H9 (cell line): ENCODE measurements at regions not wholly inside any gene's neighbourhood (a gene's known extent, or its start where the extent isn't known, plus 50 kb on each side); places are given as distances from the start of the nearest gene placed in this dataset.
A peak's percentile ranks its signal among the peaks of the same experiment; 100 is the strongest.

Source experiments
- DNase-seq: peaks from one replicate; pipeline ENCODE4 v3.0.0-alpha.2; 2017
- H2AFZ ChIP-seq: one replicate; pipeline ENCODE4 v1.6.1; 2013; ENCODE audit warnings: mild to moderate bottlenecking, low read length, control low read depth, moderate library complexity
- H2AK5ac ChIP-seq: 2 replicates; pipeline ENCODE4 v1.6.1; 2013; ENCODE audit warnings: low read length, control low read depth, mixed read lengths; ENCODE audit not compliant: insufficient read length
- H2BK120ac ChIP-seq: one replicate; pipeline ENCODE4 v1.6.1; 2013; ENCODE audit warnings: low read depth, mild to moderate bottlenecking, low read length, control low read depth, inconsistent platforms; ENCODE audit not compliant: poor library complexity, severe bottlenecking
- H2BK12ac ChIP-seq: 2 replicates; pipeline ENCODE4 v1.6.1; 2013; ENCODE audit warnings: low read length, control low read depth, mixed read lengths, low read depth; ENCODE audit not compliant: insufficient read length
- H2BK15ac ChIP-seq: 2 replicates; pipeline ENCODE4 v1.6.1; 2013; ENCODE audit warnings: low read depth, low read length, control low read depth
- H2BK20ac ChIP-seq: one replicate; pipeline ENCODE4 v1.6.1; 2013; ENCODE audit warnings: low read depth, mild to moderate bottlenecking, low read length, control low read depth, inconsistent platforms; ENCODE audit not compliant: poor library complexity, severe bottlenecking
- H2BK5ac ChIP-seq: 2 replicates; pipeline ENCODE4 v1.6.1; 2013; ENCODE audit warnings: low read length, control low read depth, mixed read lengths; ENCODE audit not compliant: insufficient read length
- H3K14ac ChIP-seq: 2 replicates; pipeline ENCODE4 v1.6.1; 2013; ENCODE audit warnings: low read length, control low read depth; ENCODE audit not compliant: insufficient read depth
- H3K18ac ChIP-seq: 2 replicates; pipeline ENCODE4 v1.6.1; 2013; ENCODE audit warnings: low read depth, mild to moderate bottlenecking, mixed read lengths, low read length, control low read depth; ENCODE audit not compliant: insufficient read length
- H3K23ac ChIP-seq: 2 replicates; pipeline ENCODE4 v1.6.1; 2013; ENCODE audit warnings: low read length, control low read depth, mixed read lengths, low read depth; ENCODE audit not compliant: insufficient read length
- H3K23me2 ChIP-seq: 2 replicates; pipeline ENCODE4 v1.6.1; 2013; ENCODE audit warnings: low read depth, mild to moderate bottlenecking, mixed read lengths, low read length, control low read depth; ENCODE audit not compliant: insufficient read length, poor library complexity, severe bottlenecking
- H3K27ac ChIP-seq: 2 replicates; pipeline ENCODE4 v1.5.1; 2013; ENCODE audit warnings: low read length, control low read depth, mixed read lengths, low read depth; ENCODE audit not compliant: insufficient read length
- H3K27me3 ChIP-seq: 2 replicates; pipeline ENCODE4 v1.6.1; 2013; ENCODE audit warnings: low read length, control low read depth, inconsistent platforms; ENCODE audit not compliant: insufficient read depth
- H3K4ac ChIP-seq: 2 replicates; pipeline ENCODE4 v1.6.1; 2013; ENCODE audit warnings: low read depth, mild to moderate bottlenecking, control low read depth, inconsistent platforms, low read length, moderate library complexity
- H3K4me1 ChIP-seq: 2 replicates; pipeline ENCODE4 v1.6.1; 2013; ENCODE audit warnings: low read length, control low read depth, inconsistent platforms; ENCODE audit not compliant: insufficient read depth
- H3K4me2 ChIP-seq: 2 replicates; pipeline ENCODE4 v1.6.1; 2013; ENCODE audit warnings: low read length, control low read depth, mixed read lengths; ENCODE audit not compliant: insufficient read length, insufficient read depth
- H3K56ac ChIP-seq: 2 replicates; pipeline ENCODE4 v1.6.1; 2013; ENCODE audit warnings: low read depth, mild to moderate bottlenecking, mixed read lengths, low read length, control low read depth; ENCODE audit not compliant: insufficient read length
- H3K79me1 ChIP-seq: 2 replicates; pipeline ENCODE4 v1.6.1; 2013; ENCODE audit warnings: low read depth, mild to moderate bottlenecking, moderate library complexity, low read length, control low read depth, inconsistent platforms; ENCODE audit not compliant: insufficient read depth, poor library complexity, severe bottlenecking
- H3K79me2 ChIP-seq: 2 replicates; pipeline ENCODE4 v1.6.1; 2013; ENCODE audit warnings: low read length, control low read depth, inconsistent platforms; ENCODE audit not compliant: insufficient read depth
- H3K9ac ChIP-seq: 2 replicates; pipeline ENCODE4 v1.6.1; 2013; ENCODE audit warnings: low read length, control low read depth, mixed read lengths; ENCODE audit not compliant: insufficient read length; ENCODE audit errors: extremely low read depth
- H3K9me3 ChIP-seq: one replicate; pipeline ENCODE4 v1.6.1; 2013; ENCODE audit warnings: low read depth, low read length, inconsistent platforms; ENCODE audit not compliant: control insufficient read depth
- H3T11ph ChIP-seq: one replicate; pipeline ENCODE4 v1.6.1; 2013; ENCODE audit warnings: mild to moderate bottlenecking, low read length, control low read depth, inconsistent platforms
- H4K20me1 ChIP-seq: one replicate; pipeline ENCODE4 v1.6.1; 2013; ENCODE audit not compliant: control insufficient read depth, insufficient read length, insufficient read depth
- H4K5ac ChIP-seq: 2 replicates; pipeline ENCODE4 v1.6.1; 2013; ENCODE audit warnings: low read depth, mild to moderate bottlenecking, mixed read lengths, low read length, control low read depth; ENCODE audit not compliant: insufficient read length
- H4K8ac ChIP-seq: replicated peaks from 2 replicates; pipeline ENCODE4 v1.6.1; 2013; ENCODE audit warnings: low read length, control low read depth, mixed read lengths, low read depth; ENCODE audit not compliant: insufficient read length
- H4K91ac ChIP-seq: 2 replicates; pipeline ENCODE4 v1.6.1; 2013; ENCODE audit warnings: low read depth, mild to moderate bottlenecking, moderate library complexity, mixed read lengths, low read length, control low read depth; ENCODE audit not compliant: insufficient read length
- H3K27ac Mint-ChIP-seq, 3 experiments: 2 replicates in 2 of 3; 3 replicates in 1 of 3; pipeline ENCODE4 v1.8.0; 2020 to 2021; ENCODE audit warnings: mixed read lengths in 3 of 3, mild to moderate bottlenecking in 1 of 3, moderate library complexity in 1 of 3
- H3K27me3 Mint-ChIP-seq: 2 replicates; pipeline ENCODE4 v1.8.0; 2021; ENCODE audit warnings: low read depth, mild to moderate bottlenecking, moderate library complexity, mixed read lengths
- H3K36me3 Mint-ChIP-seq, 3 experiments: 2 replicates in 2 of 3; 3 replicates in 1 of 3; pipeline ENCODE4 v1.8.0; 2020 to 2021; ENCODE audit warnings: low read depth in 3 of 3, mixed read lengths in 3 of 3; ENCODE audit not compliant: insufficient read depth in 1 of 3
- H3K4me1 Mint-ChIP-seq, 2 experiments: 2 replicates each; pipeline ENCODE4 v1.8.0; 2020; ENCODE audit warnings: mixed read lengths in 2 of 2
- H3K4me3 Mint-ChIP-seq, 2 experiments: 2 replicates in 1 of 2; 3 replicates in 1 of 2; pipeline ENCODE4 v1.8.0; 2020 to 2021; ENCODE audit warnings: mild to moderate bottlenecking in 2 of 2, mixed read lengths in 2 of 2, moderate library complexity in 1 of 2
- H3K9me3 Mint-ChIP-seq, 2 experiments: 2 replicates in 1 of 2; 3 replicates in 1 of 2; pipeline ENCODE4 v1.8.0; 2020; ENCODE audit warnings: mild to moderate bottlenecking in 2 of 2, mixed read lengths in 2 of 2, moderate library complexity in 1 of 2
- CTCF ChIP-seq: fragments of 200-600 bp; sonication (generic); conservative IDR thresholded peaks from 3 replicates; pipeline ENCODE4 v1.8.0; 2021; ENCODE audit warnings: antibody characterized with exemption, mild to moderate bottlenecking
- WGBS: extraction: QIAGEN DNeasy Blood & Tissue Kit; methylation state at CpG from one replicate; pipeline ENCODE4 v1.1.7; 2013; ENCODE audit warnings: missing lambda C conversion rate, low lambda C conversion rate, mixed read lengths; ENCODE audit not compliant: insufficient read length; ENCODE audit errors: extremely low coverage; 5-methylcytosine and 5-hydroxymethylcytosine counted together

DNA sequence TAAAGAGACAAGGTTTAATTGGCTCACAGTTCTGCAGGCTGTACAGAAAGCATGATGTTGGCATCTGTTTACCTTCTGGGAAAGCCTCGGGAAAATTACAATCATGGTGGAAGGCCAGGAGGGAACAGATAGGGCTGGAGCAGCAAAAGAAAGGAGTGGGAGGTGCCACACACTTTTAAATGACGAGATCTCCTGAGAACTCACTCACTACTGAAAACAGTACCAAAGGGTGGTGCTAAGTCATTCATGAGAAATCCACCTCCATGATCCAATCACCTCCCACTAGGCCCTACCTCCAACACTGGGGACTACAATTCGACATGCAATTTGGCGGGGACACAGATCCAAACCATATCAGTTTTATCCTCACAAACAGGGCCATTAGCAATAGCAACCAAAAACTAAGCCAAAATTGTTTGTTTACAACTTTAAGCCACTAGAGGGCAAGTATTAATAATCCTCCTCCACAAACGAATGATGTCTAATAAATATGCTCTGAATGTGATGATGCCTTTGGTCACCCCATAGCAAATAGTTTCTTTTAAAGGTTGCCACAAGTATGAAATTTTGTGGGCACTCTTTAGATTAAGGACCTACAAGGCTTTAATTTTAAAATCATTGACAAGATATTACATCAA is 129.2 kb upstream of the NRBF2 start:
- H4K91ac ChIP-seq, result no peak overlapping the region
- H3K14ac ChIP-seq, result no peak overlapping the region
- H2AFZ ChIP-seq, result peak overlapping the region; percentile 48
- no peaks in the 10 kb centered on the region for H3K4me1 ChIP-seq
- no peak overlapping the region for H2BK15ac ChIP-seq
- no peaks in the 10 kb centered on the region for H4K20me1 ChIP-seq
- no peaks in the 10 kb centered on the region for H3K79me2 ChIP-seq
- no peaks in the 10 kb centered on the region for H3K9me3 ChIP-seq
- H3K4me1 Mint-ChIP-seq, result peaks cover 8% of the 10 kb centered on the region in 2 experiments
- no peak overlapping the region for H4K8ac ChIP-seq
- H3K56ac ChIP-seq, result no peak overlapping the region
- no CpG with 5 or more reads among the region's 5 CpGs for WGBS
- H3K27me3 Mint-ChIP-seq, result no peaks in the 10 kb centered on the region; the same call in 1 of the 2 replicates
- no peak overlapping the region for H3K4ac ChIP-seq
- H3K9me3 Mint-ChIP-seq, result no peaks in the 10 kb centered on the region
- H2BK20ac ChIP-seq, result no peak overlapping the region
- no peaks in the 10 kb centered on the region for H3K79me1 ChIP-seq
- H3K4me3 Mint-ChIP-seq, result no peak overlapping the region
- no peak overlapping the region for H2BK5ac ChIP-seq
- H3K4me2 ChIP-seq, result no peak overlapping the region
- H3K23ac ChIP-seq, result no peak overlapping the region
- H3K27me3 ChIP-seq, result no peaks in the 10 kb centered on the region
- DNase-seq, result no peak
- peak overlapping the region in 1 of 3 experiments; percentile 63; a peak in 1 of 7 replicates for H3K27ac Mint-ChIP-seq
- no peak overlapping the region for H3K18ac ChIP-seq
- H3K36me3 Mint-ChIP-seq, result no peaks in the 10 kb centered on the region
- no peak overlapping the region for H2BK12ac ChIP-seq
- H2BK120ac ChIP-seq, result no peak overlapping the region
- peak; percentile 59 for TF ChIP-seq CTCF
- H3K27ac ChIP-seq, result no peak overlapping the region
- no peak overlapping the region for H2AK5ac ChIP-seq
- no peak overlapping the region for H3K9ac ChIP-seq
- H3T11ph ChIP-seq, result no peak overlapping the region
- H4K5ac ChIP-seq, result no peak overlapping the region
- no peaks in the 10 kb centered on the region for H3K23me2 ChIP-seq
